GM12878 (cell line): ENCODE measurements at regions not wholly inside any gene's neighbourhood (a gene's known extent, or its start where the extent isn't known, plus 50 kb on each side); places are given as distances from the start of the nearest gene placed in this dataset.

ENCODE experiments used
- ATAC-seq: fragments of 200-7000 bp; cut with Tn5 transposase; 3 replicates; pipeline ENCODE4 v1.9.1; 2020; ENCODE audit warnings: mild to moderate bottlenecking, moderate library complexity
- BruUV-seq: library from RNA; stranded (reverse); fragments of 400-500 nt; replicated peaks from 2 replicates; lab custom pipeline; 2021; lab: Mats Ljungman, UMichigan
- CTCF ChIA-PET: fragments of 300-600 bp; sonication (Branson Sonifier 250); formaldehyde crosslinking; extraction: SDS; loops from one replicate; lab custom pipeline; 2021; ENCODE audit warnings: inconsistent platforms; lab: Yijun Ruan, JAX
- POLR2A ChIA-PET: fragments of 350-600 bp; formaldehyde crosslinking; extraction: SDS; loops from one replicate; lab custom pipeline; 2021; ENCODE audit warnings: inconsistent platforms; lab: Charles Lee
- RAD21 ChIA-PET: fragments of 300-600 bp; sonication (Branson Sonifier 250); formaldehyde crosslinking; loops from one replicate; lab custom pipeline; 2023; ENCODE audit warnings: antibody characterized with exemption; ENCODE audit not compliant: unreplicated experiment; lab: Charles Lee
- SMC1A ChIA-PET: fragments of 300-600 bp; sonication (Branson Sonifier 250); formaldehyde crosslinking; loops from one replicate; lab custom pipeline; 2023; ENCODE audit not compliant: unreplicated experiment, uncharacterized antibody; lab: Charles Lee
- DNase-seq: peaks from one replicate; pipeline ENCODE4 v3.0.0-alpha.2; 2011; ENCODE audit warnings: low read depth, low spot score
- FAIRE-seq: peaks from 3 replicates; lab custom pipeline; 2011; peaks lifted over from hg19 to GRCh38; lab: Jason Lieb, UNC
- H2AFZ ChIP-seq: 2 replicates; pipeline ENCODE4 v1.6.0; 2011; ENCODE audit warnings: low read depth, low read length, control low read depth; ENCODE audit not compliant: control insufficient read depth
- H3K27ac ChIP-seq: 2 replicates; pipeline ENCODE4 v1.5.1; 2011; ENCODE audit warnings: control low read depth; ENCODE audit not compliant: control insufficient read depth, insufficient read depth
- H3K27me3 ChIP-seq, 2 experiments: replicated peaks in 1 of 2; 2 replicates each; pipeline versions ENCODE4 v1.6.0 to v1.6.1; 2011; ENCODE audit warnings: low read length in 1 of 2; ENCODE audit not compliant: control insufficient read depth in 2 of 2, insufficient read depth in 2 of 2
- H3K36me3 ChIP-seq, 2 experiments: 2 replicates each; pipeline ENCODE4 v1.5.1; 2011; ENCODE audit warnings: low read length in 1 of 2; ENCODE audit not compliant: control insufficient read depth in 2 of 2, insufficient read depth in 2 of 2
- H3K4me1 ChIP-seq: 2 replicates; pipeline ENCODE4 v1.6.1; 2011; ENCODE audit warnings: mild to moderate bottlenecking, low read length, moderate library complexity, mixed read lengths; ENCODE audit not compliant: control insufficient read depth, insufficient read depth
- H3K4me2 ChIP-seq: 2 replicates; pipeline ENCODE4 v1.6.0; 2011; ENCODE audit warnings: control low read depth; ENCODE audit not compliant: control insufficient read depth, insufficient read depth
- H3K4me3 ChIP-seq: fragments of 200-600 bp; sonication (generic); 2 replicates; pipeline ENCODE4 v1.5.1; 2016
- H3K79me2 ChIP-seq: 2 replicates; pipeline ENCODE4 v1.6.0; 2011; ENCODE audit warnings: low read length; ENCODE audit not compliant: control insufficient read depth, insufficient read depth
- H3K9ac ChIP-seq: 2 replicates; pipeline ENCODE4 v1.8.0; 2011; ENCODE audit warnings: low read length, control low read depth, mixed read lengths; ENCODE audit not compliant: control insufficient read depth, insufficient read depth
- H3K9me3 ChIP-seq: replicated peaks from 3 replicates; pipeline ENCODE4 v1.5.1; 2011; ENCODE audit warnings: mild to moderate bottlenecking, low read length; ENCODE audit not compliant: control insufficient read depth, insufficient read depth
- H4K20me1 ChIP-seq: 2 replicates; pipeline ENCODE4 v1.6.0; 2011; ENCODE audit not compliant: control insufficient read depth, insufficient read depth
- BCL11A ChIP-seq: IDR thresholded peaks from 2 replicates; pipeline ENCODE4 v1.6.1; 2011; ENCODE audit warnings: low read depth, low read length
- MTA2 ChIP-seq: fragments of 450-650 bp; IDR thresholded peaks from 2 replicates; pipeline ENCODE4 v1.6.1; 2016; ENCODE audit warnings: low read depth, mild to moderate bottlenecking, moderate library complexity
- RELA ChIP-seq: fragments of 450-650 bp; IDR thresholded peaks from 2 replicates; pipeline ENCODE4 v1.8.0; 2014; ENCODE audit warnings: borderline replicate concordance; ENCODE audit not compliant: partially characterized antibody
- SPI1 ChIP-seq: IDR thresholded peaks from 2 replicates; pipeline ENCODE4 v1.6.1; 2011; ENCODE audit warnings: low read depth, mild to moderate bottlenecking, low read length, moderate library complexity, borderline replicate concordance; ENCODE audit not compliant: insufficient read depth
- STAT1 ChIP-seq: fragments of 450-650 bp; conservative IDR thresholded peaks from 2 replicates; pipeline ENCODE4 v1.6.1; 2014; ENCODE audit warnings: antibody characterized with exemption, mild to moderate bottlenecking
- TAF1 ChIP-seq: IDR thresholded peaks from 2 replicates; pipeline ENCODE4 v1.6.1; 2011; ENCODE audit warnings: mild to moderate bottlenecking, low read depth, low read length, borderline replicate concordance
- TBL1XR1 ChIP-seq: IDR thresholded peaks from 2 replicates; pipeline ENCODE4 v1.6.1; 2012; ENCODE audit warnings: low read depth, low read length, improper control_type of control experiment
- TCF12 ChIP-seq: IDR thresholded peaks from 2 replicates; pipeline ENCODE4 v1.6.1; 2011; ENCODE audit warnings: low read depth, mild to moderate bottlenecking, low read length
- TCF7 ChIP-seq: IDR thresholded peaks from 2 replicates; pipeline ENCODE4 v1.6.1; 2014; ENCODE audit warnings: antibody characterized with exemption, borderline replicate concordance
- ZNF207 ChIP-seq: fragments of 450-650 bp; IDR thresholded peaks from 2 replicates; pipeline ENCODE4 v1.6.1; 2014; ENCODE audit warnings: antibody characterized with exemption, mild to moderate bottlenecking, borderline replicate concordance
- ZZZ3 ChIP-seq: IDR thresholded peaks from 2 replicates; pipeline ENCODE4 v1.6.1; 2011; ENCODE audit warnings: low read depth; ENCODE audit not compliant: control insufficient read depth, insufficient read length
- WGBS: methylation state at CpG from one replicate; pipeline ENCODE4 v1.1.6; 2016; ENCODE audit warnings: low lambda C conversion rate; ENCODE audit not compliant: insufficient replicate concordance, insufficient coverage; ENCODE audit errors: missing lambda C conversion rate; 5-methylcytosine and 5-hydroxymethylcytosine counted together
- in situ Hi-C: fragments of 300-500 bp; cut with MboI; formaldehyde crosslinking; loops from 9 replicates; pipeline ENCODE4 v1.14.3; 2018; ENCODE audit warnings: mixed read lengths
- intact Hi-C: fragments of 100-400 bp; cut with micrococcal nuclease; formaldehyde crosslinking; loops from one replicate; pipeline ENCODE4 v1.14.2; 2022; ENCODE audit not compliant: unreplicated experiment
- TF ChIP-seq, protein P1 (sequence below): fragments of 450-650 bp; conservative IDR thresholded peaks from 2 replicates; pipeline ENCODE4 v1.6.1; 2017; ENCODE audit warnings: mild to moderate bottlenecking, moderate library complexity
- TF ChIP-seq, protein P2 (sequence below), 3 experiments: IDR thresholded peaks in 2 of 3; conservative IDR thresholded peaks in 1 of 3; 2 replicates each; pipeline ENCODE4 v1.5.1; 2011; ENCODE audit warnings: low read depth in 3 of 3, low read length in 3 of 3, mild to moderate bottlenecking in 3 of 3, control low read depth in 2 of 3, moderate library complexity in 2 of 3, inconsistent platforms in 1 of 3, mixed read lengths in 1 of 3; ENCODE audit not compliant: control insufficient read depth in 2 of 3, insufficient read depth in 1 of 3; ENCODE audit errors: extremely low read depth in 1 of 3

DNA sequence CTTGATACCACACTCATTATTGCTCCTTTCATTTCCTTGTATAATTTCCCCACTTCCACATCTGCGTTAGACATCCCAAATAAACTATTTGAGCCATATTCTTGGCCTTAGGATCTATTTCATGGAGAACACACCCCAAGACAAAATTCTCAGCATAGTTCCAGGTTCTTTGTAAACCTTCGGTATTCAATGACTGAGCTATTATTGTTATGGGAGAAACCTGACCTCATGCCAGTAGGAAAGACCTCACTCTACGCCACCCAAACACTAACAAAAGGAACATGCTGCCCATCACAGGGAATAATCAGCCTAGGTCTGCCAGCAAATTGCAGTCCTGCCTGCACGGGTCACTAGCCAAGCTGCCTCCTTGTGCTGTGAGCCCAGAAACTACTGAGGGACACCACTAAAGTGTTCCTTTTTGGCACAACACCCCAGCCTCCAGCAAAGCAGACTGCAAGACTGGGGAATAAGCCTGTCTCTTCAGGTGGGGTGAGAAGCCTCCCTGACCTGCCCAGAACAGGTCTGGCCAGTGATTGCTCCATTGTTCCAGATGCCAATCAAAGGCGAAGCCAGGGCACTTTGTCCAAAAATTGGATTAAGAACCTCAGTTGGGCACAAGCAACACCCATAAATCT lies 371.8 kb downstream of the MAFB start:
- no peak overlapping the region for H3K27ac ChIP-seq
- ChIA-PET RAD21 (no interaction called here), CTCF (no interaction called here), POLR2A (no interaction called here), SMC1A (no interaction called here)
- no peak overlapping the region for H3K9ac ChIP-seq
- no peak for FAIRE-seq
- H3K4me2 ChIP-seq: no peak overlapping the region
- DNase-seq: no peak
- H3K36me3 ChIP-seq: no peaks in the 10 kb centered on the region
- peaks cover 0 to 2% of the 10 kb centered on the region in 2 experiments; a peak in 1 of 4 replicates for H3K27me3 ChIP-seq
- in situ Hi-C loops: no loop called here
- no peaks in the 10 kb centered on the region for H3K79me2 ChIP-seq
- no TSS peak for BruUV-seq
- no peaks in the 10 kb centered on the region for H3K9me3 ChIP-seq
- no peaks in the 10 kb centered on the region for H3K4me1 ChIP-seq
- no peak for ATAC-seq
- no peak overlapping the region for H3K4me3 ChIP-seq
- no peak overlapping the region for H2AFZ ChIP-seq
- no peaks in the 10 kb centered on the region for H4K20me1 ChIP-seq
- intact Hi-C loops: no loop called here
- no peak for TF ChIP-seq TCF7
- TF ChIP-seq MTA2: no peak
- no peak for TF ChIP-seq STAT1
- no peak for TF ChIP-seq RELA
- TF ChIP-seq TCF12: no peak
- TF ChIP-seq, protein P1, sequence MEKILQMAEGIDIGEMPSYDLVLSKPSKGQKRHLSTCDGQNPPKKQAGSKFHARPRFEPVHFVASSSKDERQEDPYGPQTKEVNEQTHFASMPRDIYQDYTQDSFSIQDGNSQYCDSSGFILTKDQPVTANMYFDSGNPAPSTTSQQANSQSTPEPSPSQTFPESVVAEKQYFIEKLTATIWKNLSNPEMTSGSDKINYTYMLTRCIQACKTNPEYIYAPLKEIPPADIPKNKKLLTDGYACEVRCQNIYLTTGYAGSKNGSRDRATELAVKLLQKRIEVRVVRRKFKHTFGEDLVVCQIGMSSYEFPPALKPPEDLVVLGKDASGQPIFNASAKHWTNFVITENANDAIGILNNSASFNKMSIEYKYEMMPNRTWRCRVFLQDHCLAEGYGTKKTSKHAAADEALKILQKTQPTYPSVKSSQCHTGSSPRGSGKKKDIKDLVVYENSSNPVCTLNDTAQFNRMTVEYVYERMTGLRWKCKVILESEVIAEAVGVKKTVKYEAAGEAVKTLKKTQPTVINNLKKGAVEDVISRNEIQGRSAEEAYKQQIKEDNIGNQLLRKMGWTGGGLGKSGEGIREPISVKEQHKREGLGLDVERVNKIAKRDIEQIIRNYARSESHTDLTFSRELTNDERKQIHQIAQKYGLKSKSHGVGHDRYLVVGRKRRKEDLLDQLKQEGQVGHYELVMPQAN: no peak
- TF ChIP-seq SPI1: no peak
- no peak for TF ChIP-seq BCL11A
- no peak for TF ChIP-seq ZZZ3
- TF ChIP-seq, protein P2, sequence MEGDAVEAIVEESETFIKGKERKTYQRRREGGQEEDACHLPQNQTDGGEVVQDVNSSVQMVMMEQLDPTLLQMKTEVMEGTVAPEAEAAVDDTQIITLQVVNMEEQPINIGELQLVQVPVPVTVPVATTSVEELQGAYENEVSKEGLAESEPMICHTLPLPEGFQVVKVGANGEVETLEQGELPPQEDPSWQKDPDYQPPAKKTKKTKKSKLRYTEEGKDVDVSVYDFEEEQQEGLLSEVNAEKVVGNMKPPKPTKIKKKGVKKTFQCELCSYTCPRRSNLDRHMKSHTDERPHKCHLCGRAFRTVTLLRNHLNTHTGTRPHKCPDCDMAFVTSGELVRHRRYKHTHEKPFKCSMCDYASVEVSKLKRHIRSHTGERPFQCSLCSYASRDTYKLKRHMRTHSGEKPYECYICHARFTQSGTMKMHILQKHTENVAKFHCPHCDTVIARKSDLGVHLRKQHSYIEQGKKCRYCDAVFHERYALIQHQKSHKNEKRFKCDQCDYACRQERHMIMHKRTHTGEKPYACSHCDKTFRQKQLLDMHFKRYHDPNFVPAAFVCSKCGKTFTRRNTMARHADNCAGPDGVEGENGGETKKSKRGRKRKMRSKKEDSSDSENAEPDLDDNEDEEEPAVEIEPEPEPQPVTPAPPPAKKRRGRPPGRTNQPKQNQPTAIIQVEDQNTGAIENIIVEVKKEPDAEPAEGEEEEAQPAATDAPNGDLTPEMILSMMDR (IDR thresholded peaks at IDR 0.05 in 2 of 3, conservative IDR thresholded peaks at IDR 0.05 in 1 of 3; ENCODE audit: control insufficient read depth in 2 of 3, extremely low read depth in 1 of 3, insufficient read depth in 1 of 3, low read depth in 3 of 3, low read length in 3 of 3): no peak
- TF ChIP-seq TAF1: no peak
- no peak for TF ChIP-seq TBL1XR1
- no peak for TF ChIP-seq ZNF207
- TF ChIP-seq, all 136 proteins: peak for 0
- WGBS: 10% methylated on average over 5 of the region's 5 CpGs
